ENCODE measurements at regions not wholly inside any gene's neighbourhood (a gene's known extent, or its start where the extent isn't known, plus 50 kb on each side); places are given as distances from the start of the nearest gene placed in this dataset.

DNA sequence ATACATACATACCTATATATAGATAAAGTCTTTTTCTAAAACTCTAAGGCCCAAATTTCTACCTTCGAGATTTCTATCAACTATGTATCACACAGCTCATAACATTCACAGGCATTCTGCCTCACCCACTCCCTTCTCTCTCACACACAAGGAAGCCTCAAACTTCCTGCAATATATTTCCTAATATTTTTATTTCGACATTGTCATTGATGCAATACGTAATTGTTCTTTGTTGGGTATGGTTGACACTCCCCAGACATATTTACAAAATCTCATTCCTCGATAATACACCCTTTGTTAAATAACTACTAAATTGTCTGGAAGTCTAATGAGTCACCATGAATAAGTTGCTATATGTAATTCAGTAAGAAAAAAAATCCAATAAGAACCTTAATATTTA lies 143.5 kb downstream of the HNRNPD start:
- H3K4me1 Mint-ChIP-seq (ENCODE audit: low read depth): no peaks in the 10 kb centered on the region
- H3K4me3 Mint-ChIP-seq (ENCODE audit: unreplicated experiment): no peak overlapping the region
- H3K9me3 Mint-ChIP-seq (ENCODE audit: low read depth): no peaks in the 10 kb centered on the region
- H3K36me3 Mint-ChIP-seq (ENCODE audit: low read depth): no peaks in the 10 kb centered on the region
- DNase-seq (ENCODE audit: low spot score): no peak
- no peak overlapping the region for H3K27ac Mint-ChIP-seq (ENCODE audit: unreplicated experiment)
- H3K27me3 Mint-ChIP-seq (ENCODE audit: low read depth): peaks cover 16% of the 10 kb centered on the region
- TF ChIP-seq, protein P1, sequence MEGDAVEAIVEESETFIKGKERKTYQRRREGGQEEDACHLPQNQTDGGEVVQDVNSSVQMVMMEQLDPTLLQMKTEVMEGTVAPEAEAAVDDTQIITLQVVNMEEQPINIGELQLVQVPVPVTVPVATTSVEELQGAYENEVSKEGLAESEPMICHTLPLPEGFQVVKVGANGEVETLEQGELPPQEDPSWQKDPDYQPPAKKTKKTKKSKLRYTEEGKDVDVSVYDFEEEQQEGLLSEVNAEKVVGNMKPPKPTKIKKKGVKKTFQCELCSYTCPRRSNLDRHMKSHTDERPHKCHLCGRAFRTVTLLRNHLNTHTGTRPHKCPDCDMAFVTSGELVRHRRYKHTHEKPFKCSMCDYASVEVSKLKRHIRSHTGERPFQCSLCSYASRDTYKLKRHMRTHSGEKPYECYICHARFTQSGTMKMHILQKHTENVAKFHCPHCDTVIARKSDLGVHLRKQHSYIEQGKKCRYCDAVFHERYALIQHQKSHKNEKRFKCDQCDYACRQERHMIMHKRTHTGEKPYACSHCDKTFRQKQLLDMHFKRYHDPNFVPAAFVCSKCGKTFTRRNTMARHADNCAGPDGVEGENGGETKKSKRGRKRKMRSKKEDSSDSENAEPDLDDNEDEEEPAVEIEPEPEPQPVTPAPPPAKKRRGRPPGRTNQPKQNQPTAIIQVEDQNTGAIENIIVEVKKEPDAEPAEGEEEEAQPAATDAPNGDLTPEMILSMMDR (IDR thresholded peaks at IDR 0.05): no peak

DNA sequence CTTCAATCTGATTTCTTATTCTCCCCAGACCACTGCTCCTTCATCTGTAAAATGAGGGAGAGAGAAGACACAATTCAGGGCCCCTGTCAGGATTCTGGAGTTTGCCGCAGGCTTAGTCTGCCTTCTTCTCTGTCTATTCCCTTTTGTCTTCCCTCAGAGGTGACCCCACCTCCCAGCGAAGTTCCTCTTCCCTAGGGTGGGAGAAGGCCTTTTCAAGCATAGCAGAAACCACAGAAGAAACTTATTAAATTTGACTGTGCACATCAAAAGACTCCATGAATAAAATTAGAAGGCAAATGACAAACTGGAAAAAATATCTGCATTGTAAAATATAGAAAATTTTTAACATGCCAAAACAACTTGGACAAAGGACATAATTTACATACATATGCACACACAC lies 148.8 kb downstream of the HNRNPD start:
- Mint-ChIP-seq H3K4me3 (ENCODE audit: unreplicated experiment) (no peak overlapping the region), H3K36me3 (ENCODE audit: low read depth) (no peaks in the 10 kb centered on the region), H3K27ac (ENCODE audit: unreplicated experiment) (no peak overlapping the region), H3K4me1 (ENCODE audit: low read depth) (no peaks in the 10 kb centered on the region), H3K27me3 (ENCODE audit: low read depth) (peaks cover 16% of the 10 kb centered on the region), H3K9me3 (ENCODE audit: low read depth) (no peaks in the 10 kb centered on the region)
- TF ChIP-seq, protein P1 (IDR thresholded peaks at IDR 0.05): no peak
- no peak for DNase-seq (ENCODE audit: low spot score)

DNA sequence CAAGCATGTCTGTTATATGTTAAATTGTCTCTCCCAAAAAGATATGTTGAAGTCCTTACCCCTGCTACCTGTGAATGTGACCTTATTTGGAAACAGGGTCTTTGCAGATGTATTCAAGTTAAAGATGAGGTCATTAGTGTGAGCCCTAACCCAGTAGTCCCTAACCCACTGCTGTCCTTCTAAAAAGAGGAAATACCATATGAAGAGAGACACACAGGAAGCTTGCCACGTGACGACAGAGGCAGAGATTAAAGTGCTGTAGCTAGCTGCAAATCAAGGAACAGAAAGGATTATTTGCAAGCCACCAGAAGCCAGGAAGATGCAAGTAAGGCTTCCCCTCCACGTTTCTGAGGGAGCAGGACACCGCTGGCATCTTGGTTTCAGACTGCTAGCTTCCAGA lies 150.1 kb downstream of the HNRNPD start:
- TF ChIP-seq, protein P1 (IDR thresholded peaks at IDR 0.05): no peak
- no peak overlapping the region for H3K4me3 Mint-ChIP-seq (ENCODE audit: unreplicated experiment)
- H3K4me1 Mint-ChIP-seq (ENCODE audit: low read depth): no peaks in the 10 kb centered on the region
- DNase-seq (ENCODE audit: low spot score): no peak
- no peaks in the 10 kb centered on the region for H3K9me3 Mint-ChIP-seq (ENCODE audit: low read depth)
- peaks cover 14% of the 10 kb centered on the region for H3K27me3 Mint-ChIP-seq (ENCODE audit: low read depth)
- H3K27ac Mint-ChIP-seq (ENCODE audit: unreplicated experiment): no peak overlapping the region
- no peaks in the 10 kb centered on the region for H3K36me3 Mint-ChIP-seq (ENCODE audit: low read depth)

DNA sequence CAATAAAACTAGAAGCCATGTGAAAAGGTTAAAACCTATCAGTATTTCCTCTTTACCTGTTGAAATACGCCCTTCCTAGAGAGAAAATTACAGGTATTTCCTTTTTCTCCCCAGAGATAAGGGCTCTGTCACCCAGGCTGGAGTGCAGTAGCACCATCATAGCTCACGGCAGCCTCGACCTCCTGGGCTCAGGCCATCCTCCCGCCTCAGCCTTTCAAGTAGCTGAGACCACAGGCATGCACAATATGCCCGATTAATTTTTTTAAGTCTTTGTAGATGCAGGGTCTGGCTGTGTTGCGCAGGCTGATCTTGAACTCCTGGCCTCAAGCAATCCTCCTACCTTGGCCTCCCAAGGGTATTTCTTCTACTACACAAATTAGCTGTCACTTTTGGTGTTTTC lies 154.4 kb downstream of the HNRNPD start:
- Mint-ChIP-seq H3K27me3 (ENCODE audit: low read depth) (peaks cover 24% of the 10 kb centered on the region), H3K9me3 (ENCODE audit: low read depth) (no peaks in the 10 kb centered on the region), H3K36me3 (ENCODE audit: low read depth) (no peaks in the 10 kb centered on the region), H3K27ac (ENCODE audit: unreplicated experiment) (no peak overlapping the region), H3K4me1 (ENCODE audit: low read depth) (no peaks in the 10 kb centered on the region), H3K4me3 (ENCODE audit: unreplicated experiment) (no peak overlapping the region)
- no peak for DNase-seq (ENCODE audit: low spot score)
- TF ChIP-seq, protein P1 (IDR thresholded peaks at IDR 0.05): no peak

DNA sequence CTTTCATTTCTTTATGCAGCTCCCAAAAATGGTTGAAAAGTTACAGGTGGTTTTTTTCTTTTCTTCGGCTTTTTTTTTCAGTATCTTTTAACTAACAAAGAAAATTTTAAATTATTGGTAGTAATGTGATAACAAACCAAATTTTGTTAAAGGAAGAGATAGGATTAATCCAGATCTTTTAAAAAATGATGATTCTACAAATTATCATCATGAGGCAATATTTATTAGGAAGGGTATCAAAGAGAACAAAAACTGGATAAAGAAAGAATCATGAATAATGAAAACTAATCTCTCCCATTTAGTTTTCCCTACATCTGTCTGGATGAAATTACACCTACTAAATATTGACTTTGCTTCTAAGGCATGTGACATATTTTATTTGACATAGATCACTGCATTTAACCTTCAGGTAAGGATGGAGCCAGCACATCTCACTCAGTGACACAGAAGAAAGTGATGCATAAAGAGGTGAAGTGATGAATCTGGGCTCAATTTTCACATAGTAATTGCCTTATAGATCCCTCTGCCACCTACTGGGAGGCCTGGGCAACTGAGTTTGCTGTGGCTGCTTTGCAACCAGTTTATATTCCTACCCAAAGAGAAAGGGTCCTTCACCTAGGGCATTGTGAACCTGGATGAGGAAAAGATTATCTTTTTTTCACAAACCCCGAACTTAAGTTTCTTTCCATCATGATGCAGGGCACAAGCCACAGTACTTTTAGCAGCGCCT lies 155.6 kb downstream of the HNRNPD start:
- Mint-ChIP-seq H3K27me3 (ENCODE audit: low read depth) (peaks cover 25% of the 10 kb centered on the region), H3K4me1 (ENCODE audit: low read depth) (no peaks in the 10 kb centered on the region), H3K36me3 (ENCODE audit: low read depth) (no peaks in the 10 kb centered on the region), H3K9me3 (ENCODE audit: low read depth) (no peaks in the 10 kb centered on the region), H3K27ac (ENCODE audit: unreplicated experiment) (no peak overlapping the region), H3K4me3 (ENCODE audit: unreplicated experiment) (no peak overlapping the region)
- no peak for DNase-seq (ENCODE audit: low spot score)
- TF ChIP-seq, protein P1 (IDR thresholded peaks at IDR 0.05): peak; percentile 60

All from chondrocyte (in vitro differentiated cells).